ENCODE measurements at regions not wholly inside any gene's neighbourhood (a gene's known extent, or its start where the extent isn't known, plus 50 kb on each side); places are given as distances from the start of the nearest gene placed in this dataset.

- DNase-seq (ENCODE audit: extremely low spot score, insufficient read length, low read depth) (no peak), FAIRE-seq (no peak)
Measured at GRCh38 chr16:87163637-87164036, 153.6 kb downstream of the C16orf95 start.

- DNase-seq (ENCODE audit: extremely low spot score, insufficient read length, low read depth) (no peak), FAIRE-seq (no peak)
Measured at GRCh38 chr16:87165151-87165550, 152.0 kb downstream of the C16orf95 start.

- DNase-seq (ENCODE audit: extremely low spot score, insufficient read length, low read depth): no peak
- FAIRE-seq: no peak
Measured at GRCh38 chr16:87165885-87166284, 151.3 kb downstream of the C16orf95 start.

GRCh38 chr16:87166321-87166720 lies 150.9 kb downstream of the C16orf95 start:
- DNase-seq (ENCODE audit: extremely low spot score, insufficient read length, low read depth) (no peak), FAIRE-seq (no peak)

- DNase-seq (ENCODE audit: extremely low spot score, insufficient read length, low read depth): no peak
- no peak for FAIRE-seq
Measured at GRCh38 chr16:87166934-87167333, 150.3 kb downstream of the C16orf95 start.

- FAIRE-seq (no peak), DNase-seq (ENCODE audit: extremely low spot score, insufficient read length, low read depth) (no peak)
Measured at GRCh38 chr16:87169509-87169995, 147.6 kb downstream of the C16orf95 start.

- DNase-seq (ENCODE audit: extremely low spot score, insufficient read length, low read depth): no peak
- no peak for FAIRE-seq
Measured at GRCh38 chr16:87170310-87170709, 146.9 kb downstream of the C16orf95 start.

GRCh38 chr16:87171723-87172122 lies 145.5 kb downstream of the C16orf95 start:
- FAIRE-seq: no peak
- no peak for DNase-seq (ENCODE audit: extremely low spot score, insufficient read length, low read depth)

GRCh38 chr16:87172632-87173031 lies 144.6 kb downstream of the C16orf95 start:
- FAIRE-seq: no peak

GRCh38 chr16:87173294-87173893 lies 143.8 kb downstream of the C16orf95 start:
- DNase-seq (ENCODE audit: extremely low spot score, insufficient read length, low read depth): no peak
- FAIRE-seq: no peak

More at GRCh38 chr16:87172632-87173031, 144.6 kb downstream of the C16orf95 start:
- DNase-seq (ENCODE audit: extremely low spot score, insufficient read length, low read depth): no peak

- DNase-seq (ENCODE audit: extremely low spot score, insufficient read length, low read depth) (no peak), FAIRE-seq (no peak)
Measured at GRCh38 chr16:87174061-87174460, 143.1 kb downstream of the C16orf95 start.

- FAIRE-seq (no peak), DNase-seq (ENCODE audit: extremely low spot score, insufficient read length, low read depth) (no peak)
Measured at GRCh38 chr16:87176735-87177134, 140.5 kb downstream of the C16orf95 start.

GRCh38 chr16:87177673-87178072 lies 139.5 kb downstream of the C16orf95 start:
- DNase-seq (ENCODE audit: extremely low spot score, insufficient read length, low read depth) (no peak), FAIRE-seq (no peak)

GRCh38 chr16:87178177-87178863 lies 138.9 kb downstream of the C16orf95 start:
- FAIRE-seq: no peak
- DNase-seq (ENCODE audit: extremely low spot score, insufficient read length, low read depth): no peak

- DNase-seq (ENCODE audit: extremely low spot score, insufficient read length, low read depth) (no peak), FAIRE-seq (no peak)
Measured at GRCh38 chr16:87178977-87179376, 138.2 kb downstream of the C16orf95 start.

- no peak for DNase-seq (ENCODE audit: extremely low spot score, insufficient read length, low read depth)
- no peak for FAIRE-seq
Measured at GRCh38 chr16:87180069-87180468, 137.1 kb downstream of the C16orf95 start.

GRCh38 chr16:87182759-87183158 lies 134.4 kb downstream of the C16orf95 start:
- FAIRE-seq (no peak), DNase-seq (ENCODE audit: extremely low spot score, insufficient read length, low read depth) (no peak)

- DNase-seq (ENCODE audit: extremely low spot score, insufficient read length, low read depth): no peak
- FAIRE-seq: no peak
Measured at GRCh38 chr16:87183647-87184046, 133.5 kb downstream of the C16orf95 start.

GRCh38 chr16:87185308-87185707 lies 131.9 kb downstream of the C16orf95 start:
- no peak for DNase-seq (ENCODE audit: extremely low spot score, insufficient read length, low read depth)
- FAIRE-seq: no peak

- DNase-seq (ENCODE audit: extremely low spot score, insufficient read length, low read depth) (no peak), FAIRE-seq (no peak)
Measured at GRCh38 chr16:87185983-87186382, 131.2 kb downstream of the C16orf95 start.

- no peak for FAIRE-seq
Measured at GRCh38 chr16:87186446-87186845, 130.7 kb downstream of the C16orf95 start.

More at GRCh38 chr16:87186446-87186845, 130.7 kb downstream of the C16orf95 start:
- DNase-seq (ENCODE audit: extremely low spot score, insufficient read length, low read depth): no peak

Data from GM18507 (cell line).